HG02588 (cell line): ENCODE measurements at regions not wholly inside any gene's neighbourhood (a gene's known extent, or its start where the extent isn't known, plus 50 kb on each side); places are given as distances from the start of the nearest gene placed in this dataset.
"Not testable (repeated sequence)": the region's sequence is repeated elsewhere in the genome, so short reads cannot be mapped to it uniquely, and the experiment has no call there.

Experiments used
- ATAC-seq: cut with Tn5 transposase; IDR thresholded peaks from one replicate; pipeline ENCODE4 v1.9.1; 2021; ENCODE audit warnings: mild to moderate bottlenecking, moderate library complexity; ENCODE audit not compliant: unreplicated experiment

- no peak for ATAC-seq
These were observed 269.7 kb downstream of the ISL1 start for GRCh38 chr5:51652980-51653379.

DNA sequence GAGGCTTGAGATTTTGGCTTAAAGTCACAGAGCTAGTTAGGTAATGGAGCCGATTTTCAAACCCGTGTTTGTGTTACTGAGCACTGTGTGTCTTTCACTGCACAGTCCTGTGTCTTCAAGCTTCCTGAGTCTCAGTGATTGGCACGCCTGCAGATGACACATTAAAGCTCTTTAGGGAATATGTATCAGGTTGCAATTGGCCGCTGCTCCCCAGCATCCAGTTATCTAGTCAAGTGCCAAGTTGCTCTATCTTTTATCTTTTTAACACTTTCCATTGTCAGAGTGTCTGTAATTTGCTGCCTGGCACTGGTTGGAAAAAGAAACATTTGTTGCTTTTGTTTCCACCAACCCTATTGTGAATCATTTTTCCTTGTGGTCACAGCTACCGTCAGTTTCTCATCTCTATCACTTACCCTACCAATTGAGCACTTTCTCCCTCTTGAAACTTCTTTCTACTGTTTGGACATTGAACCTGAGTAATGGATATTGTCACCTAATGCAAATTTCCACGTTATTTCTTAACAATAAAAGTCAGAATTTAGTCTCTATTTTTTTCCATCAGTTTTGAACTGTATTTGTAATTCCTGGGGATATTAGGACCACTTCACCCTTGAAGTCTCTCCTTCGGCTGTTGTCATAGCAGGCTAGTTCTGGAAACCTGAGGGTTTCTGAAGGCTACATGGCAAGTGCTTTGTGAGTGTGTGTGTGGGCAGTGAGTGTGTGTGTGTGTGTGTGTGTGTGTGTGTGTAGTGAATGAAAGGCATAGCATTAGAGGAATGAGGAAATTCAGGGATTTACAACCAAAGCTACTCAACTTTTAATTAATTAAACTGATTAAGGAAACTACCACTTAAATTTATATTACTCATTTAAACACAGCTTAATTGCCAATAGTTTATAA is 274.3 kb downstream of the ISL1 start:
- ATAC-seq: no peak

DNA sequence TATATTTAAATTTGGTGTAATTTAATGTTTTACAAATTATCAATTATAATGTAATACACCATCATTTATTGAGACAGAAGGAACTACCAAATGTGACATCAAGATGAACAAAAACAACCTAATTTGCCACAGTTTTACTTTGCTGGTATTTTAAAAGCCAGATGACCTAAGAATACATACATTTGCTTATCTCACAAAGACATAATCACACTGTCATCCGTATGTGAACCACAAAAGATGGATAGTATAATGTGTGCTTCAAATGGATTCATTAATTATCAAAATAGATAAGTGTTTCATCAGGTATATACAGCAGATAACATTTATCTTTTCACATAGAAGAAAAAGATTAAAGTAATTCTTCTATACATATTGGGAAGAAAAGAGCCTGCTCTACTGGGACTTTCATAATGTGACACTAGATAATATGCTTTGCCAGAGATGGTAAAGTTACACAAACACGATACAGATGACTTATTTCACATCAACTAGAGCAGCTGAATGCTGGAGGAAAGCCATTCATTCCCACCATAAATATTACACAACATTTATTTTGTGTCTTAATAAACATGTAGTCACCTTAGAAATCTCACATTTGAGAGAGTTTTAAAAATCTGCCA is 278.5 kb downstream of the ISL1 start:
- ATAC-seq: no peak

- no peak for ATAC-seq
These were observed 281.4 kb downstream of the ISL1 start for GRCh38 chr5:51664491-51665250.

DNA sequence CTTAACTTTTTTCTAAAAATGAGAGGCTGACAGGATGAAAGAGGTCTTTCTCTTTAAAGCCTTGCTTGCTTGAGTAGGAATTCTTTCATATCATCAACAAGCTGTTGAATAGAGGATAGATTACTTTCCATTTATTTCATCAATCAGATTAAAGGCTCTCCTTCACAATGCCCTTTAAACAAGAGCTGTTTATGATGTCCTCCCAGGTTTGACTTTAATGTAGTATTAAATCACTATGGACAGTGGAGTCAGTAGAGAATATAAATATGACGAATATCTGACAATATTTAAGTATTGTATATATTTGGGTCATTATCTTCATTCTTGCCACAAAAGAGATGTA is 282.0 kb downstream of the ISL1 start:
- ATAC-seq: no peak

- no peak for ATAC-seq
These were observed 285.8 kb downstream of the ISL1 start for GRCh38 chr5:51669095-51669494.

DNA sequence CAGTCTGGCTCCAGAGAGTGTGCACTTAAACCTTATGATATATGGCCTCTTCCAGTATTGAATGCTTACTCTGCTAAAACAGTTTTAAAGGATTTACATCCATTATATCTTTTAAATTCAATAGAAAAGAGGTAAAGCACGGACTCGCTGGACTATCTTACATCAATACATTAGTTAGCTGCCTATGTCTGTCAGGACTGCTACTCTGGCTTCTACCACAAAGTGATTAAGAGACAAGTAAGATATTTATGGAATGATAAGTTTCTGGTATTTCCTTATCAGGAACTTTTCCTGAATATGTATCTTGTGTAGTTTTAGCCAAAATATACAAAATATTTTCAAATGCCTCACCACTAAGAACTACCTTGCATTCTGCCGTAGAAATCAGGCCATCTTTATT is 295.1 kb downstream of the ISL1 start:
- ATAC-seq: no peak

DNA sequence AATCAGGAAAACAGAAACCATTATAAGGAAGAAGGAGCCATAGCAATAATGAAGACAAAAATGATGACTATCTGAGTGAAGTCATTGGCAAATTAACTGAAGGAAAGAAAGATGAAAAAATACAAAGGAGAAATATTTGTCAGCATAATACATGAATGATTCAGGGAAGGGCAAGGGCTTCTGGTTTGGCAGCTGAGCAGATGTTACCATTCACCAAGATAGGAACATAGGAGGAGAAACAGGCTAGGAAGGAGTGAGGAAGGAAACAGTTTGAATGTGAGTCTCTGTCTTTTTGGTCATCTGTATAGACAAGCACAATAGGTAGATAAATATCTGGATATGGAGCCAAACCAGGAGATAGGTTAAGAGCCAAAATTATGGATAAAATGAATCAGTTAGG is 296.0 kb downstream of the ISL1 start:
- ATAC-seq: no peak

DNA sequence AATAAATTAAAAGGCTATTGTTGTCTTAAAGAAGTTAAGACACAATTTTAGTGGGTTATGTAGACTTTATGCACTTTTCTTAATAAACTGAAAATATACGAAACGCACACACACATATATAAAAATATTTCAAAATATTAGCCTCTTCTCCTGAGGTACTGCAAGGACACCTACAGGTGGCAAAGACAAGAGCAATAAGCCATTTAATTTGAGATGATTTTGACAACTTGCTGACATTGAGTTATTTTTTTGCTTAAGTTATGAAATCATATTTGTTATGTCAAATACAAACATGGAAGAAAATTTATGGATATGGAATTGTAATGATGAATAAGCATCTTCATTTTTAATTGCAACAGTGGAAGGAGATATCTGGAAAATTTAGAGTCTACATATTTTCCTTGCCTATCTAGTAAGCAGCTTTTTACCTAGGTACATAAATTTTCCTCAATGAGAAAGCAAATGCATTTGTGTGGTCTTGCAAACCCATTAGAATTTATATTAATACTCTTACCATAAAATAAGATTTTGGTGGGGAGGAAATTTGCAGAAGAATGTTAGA is 301.6 kb downstream of the ISL1 start:
- no peak for ATAC-seq

- no peak for ATAC-seq
These were observed 302.2 kb downstream of the ISL1 start for GRCh38 chr5:51685419-51685818.

- no peak for ATAC-seq
These were observed 303.4 kb downstream of the ISL1 start for GRCh38 chr5:51686622-51687021.

DNA sequence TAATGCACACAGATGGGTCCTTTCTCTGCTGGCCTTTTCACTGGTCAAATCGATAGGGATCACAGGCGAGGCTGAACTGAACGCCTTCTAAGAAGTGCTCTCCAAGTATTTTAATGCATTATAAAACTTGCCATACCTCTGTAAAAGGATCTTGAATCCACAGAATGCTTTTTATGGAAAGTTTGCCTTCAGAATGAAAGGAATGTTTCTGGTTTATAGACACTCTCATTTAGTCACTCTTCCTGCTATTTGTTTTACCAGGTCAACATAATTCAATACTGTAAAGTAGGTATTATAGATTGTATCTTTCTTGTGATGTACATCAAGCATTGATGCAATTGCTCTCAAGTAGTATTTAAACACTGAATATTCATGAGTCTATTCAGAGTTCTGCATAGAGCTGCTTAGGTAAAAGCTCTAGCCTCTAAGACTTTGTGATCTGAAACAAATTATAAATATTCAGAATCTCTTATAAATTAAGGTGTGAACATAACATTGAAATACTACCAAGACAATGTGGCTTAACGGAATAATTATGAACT is 308.4 kb downstream of the ISL1 start:
- no peak for ATAC-seq

DNA sequence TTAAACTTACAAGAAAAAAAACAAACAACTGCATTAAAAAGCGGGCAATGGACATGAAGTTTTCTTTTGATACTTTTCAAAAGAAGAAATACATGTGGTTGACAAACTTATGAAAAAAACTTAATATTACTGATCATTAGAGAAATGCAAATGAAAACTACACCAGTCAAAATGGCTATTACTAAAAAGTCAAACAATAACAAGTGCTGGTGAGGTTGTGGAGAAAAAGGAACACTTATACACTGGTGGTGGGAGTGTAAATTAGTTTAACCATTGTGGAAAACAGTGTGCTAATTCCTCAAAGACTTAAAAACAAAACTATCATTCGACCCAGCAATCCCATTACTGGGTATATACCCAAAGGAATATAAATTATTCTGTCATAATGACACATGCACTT is 311.6 kb downstream of the ISL1 start:
- no peak for ATAC-seq

DNA sequence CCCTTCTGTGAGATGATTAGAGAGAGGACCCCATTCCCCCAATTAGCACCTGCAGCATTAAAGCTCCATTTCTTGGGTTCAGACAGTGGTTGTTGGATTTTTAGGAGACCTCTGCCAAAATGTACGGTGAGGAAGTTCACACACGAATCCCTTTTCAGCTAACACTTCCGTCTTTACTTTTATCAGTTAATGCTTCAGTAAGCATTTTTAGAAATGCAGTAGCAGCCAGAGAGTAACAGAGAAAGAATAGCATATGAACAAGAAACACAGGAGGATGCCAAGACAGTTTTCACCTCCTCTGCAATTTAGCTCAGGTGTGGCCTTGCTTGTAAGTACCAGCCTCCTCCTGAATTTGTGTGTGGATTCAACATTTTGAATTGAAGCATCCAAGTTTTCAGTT is 312.9 kb downstream of the ISL1 start:
- no peak for ATAC-seq

DNA sequence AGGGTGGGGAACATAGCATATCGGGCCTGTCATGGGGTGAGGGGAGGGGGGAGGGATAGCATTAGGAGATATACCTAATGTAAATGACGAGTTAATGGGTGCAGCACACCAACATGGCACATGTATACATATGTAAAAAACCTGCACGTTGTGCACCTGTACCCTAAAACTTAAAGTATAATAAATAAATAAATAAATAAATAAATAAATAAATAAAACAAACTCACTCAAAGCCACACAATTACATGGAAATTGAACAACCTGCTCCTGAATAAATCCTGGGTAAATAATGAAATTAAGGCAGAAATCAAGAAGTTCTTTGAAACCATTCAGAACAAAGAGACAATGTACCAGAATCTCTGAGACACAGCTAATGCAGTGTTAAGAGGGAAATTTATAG is 318.8 kb downstream of the ISL1 start:
- ATAC-seq: not testable (repeated sequence)

DNA sequence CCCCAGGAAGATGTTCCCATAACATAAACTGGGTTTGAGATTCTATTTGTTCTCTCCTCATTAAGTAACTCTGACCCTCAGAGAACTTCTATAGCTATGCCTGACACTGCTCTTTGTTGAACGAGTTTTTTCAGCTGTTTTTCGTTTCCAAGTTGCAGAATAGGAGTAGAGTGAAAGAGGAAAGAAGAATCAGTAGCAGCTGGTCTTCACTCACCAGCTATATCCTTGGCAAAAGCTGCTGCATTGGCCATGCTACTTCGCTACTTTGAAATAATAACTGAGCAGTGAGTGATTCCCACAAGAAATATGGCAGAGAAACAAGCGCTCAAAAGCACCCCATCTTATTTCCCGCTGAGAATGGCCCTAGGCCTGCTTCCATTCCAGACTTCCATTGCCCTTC is 329.0 kb downstream of the ISL1 start:
- no peak for ATAC-seq

DNA sequence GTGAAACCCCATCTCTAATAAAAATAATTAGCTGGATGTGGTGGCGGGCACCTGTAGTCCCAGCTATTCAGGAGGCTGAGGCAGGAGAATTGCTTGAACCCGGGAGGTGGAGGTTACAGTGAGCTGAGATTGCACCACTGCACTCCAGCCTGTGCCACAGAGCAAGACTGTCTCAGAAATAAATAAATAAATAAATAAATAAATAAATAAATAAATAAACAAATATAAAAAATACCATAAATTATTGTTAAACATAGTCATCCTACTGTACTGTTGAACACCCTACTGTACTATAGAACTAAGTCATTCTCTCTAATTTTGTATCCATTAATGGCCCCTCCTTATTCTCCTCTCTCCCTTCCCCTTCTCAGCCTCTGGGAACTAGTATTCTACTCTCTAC is 332.2 kb downstream of the ISL1 start:
- not testable (repeated sequence) for ATAC-seq

GRCh38 chr5:51731421-51732029 is 348.3 kb downstream of the ISL1 start:
- ATAC-seq: no peak

DNA sequence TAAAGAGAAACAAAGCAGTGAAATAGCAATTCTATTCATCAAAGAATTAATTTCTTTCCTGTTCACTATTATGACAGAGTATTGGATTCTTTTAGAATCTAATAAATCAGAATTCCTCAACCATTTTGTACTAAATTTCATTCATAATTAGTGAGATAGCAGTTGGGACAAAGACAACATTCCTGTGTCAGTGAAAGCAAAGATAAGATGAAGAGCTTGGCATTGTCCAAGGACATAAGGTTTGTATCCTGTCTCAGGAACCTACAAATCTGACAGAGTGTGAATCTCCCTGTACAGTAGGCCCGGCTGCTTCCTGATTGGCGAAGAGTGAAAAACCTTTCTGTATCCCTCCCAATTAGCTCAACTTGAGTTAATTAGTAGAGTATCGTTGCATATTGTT is 349.1 kb downstream of the ISL1 start:
- no peak for ATAC-seq

GRCh38 chr5:51734677-51735076 is 351.4 kb downstream of the ISL1 start:
- ATAC-seq: no peak

DNA sequence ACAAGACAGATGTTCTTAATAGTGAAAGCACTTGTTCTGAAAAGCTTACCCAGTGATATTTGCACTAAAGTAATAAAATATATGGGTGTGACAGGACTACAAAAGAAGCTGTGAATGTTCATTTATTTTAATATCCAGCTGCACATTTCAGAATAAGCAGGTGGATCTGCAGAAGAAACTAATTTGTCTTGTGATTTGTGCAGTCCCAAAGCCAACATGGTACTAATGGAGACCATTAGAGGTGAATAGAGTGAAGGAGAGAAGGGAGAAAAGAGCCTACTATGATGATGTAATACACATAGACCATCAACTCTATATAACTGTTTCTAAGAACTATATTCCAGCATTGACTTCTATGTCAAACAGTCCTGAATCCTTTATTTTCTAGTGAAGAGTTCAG is 362.8 kb downstream of the ISL1 start:
- no peak for ATAC-seq
